ENCODE measurements at regions not wholly inside any gene's neighbourhood (a gene's known extent, or its start where the extent isn't known, plus 50 kb on each side); places are given as distances from the start of the nearest gene placed in this dataset.

DNA sequence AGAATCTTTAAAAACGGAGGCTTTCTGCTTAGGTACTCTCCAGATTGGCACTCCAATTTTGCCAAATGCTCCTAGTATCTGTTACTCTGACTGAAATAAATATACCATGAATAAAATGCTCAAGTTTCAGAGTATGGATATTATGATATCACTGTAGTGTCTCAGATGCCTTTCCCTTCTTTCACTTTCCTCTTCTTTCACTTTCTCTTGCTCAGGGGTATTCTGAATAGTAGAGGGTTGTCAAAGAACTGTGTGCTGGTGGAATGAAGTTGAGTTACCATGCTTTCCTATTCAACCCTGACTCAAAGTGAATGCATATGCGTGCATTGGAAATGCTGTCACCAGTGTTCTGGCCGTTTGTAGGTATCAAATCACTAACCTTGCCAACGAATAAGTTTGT is 1015.2 kb upstream of the FANCL start:
- TF ChIP-seq, protein P1, sequence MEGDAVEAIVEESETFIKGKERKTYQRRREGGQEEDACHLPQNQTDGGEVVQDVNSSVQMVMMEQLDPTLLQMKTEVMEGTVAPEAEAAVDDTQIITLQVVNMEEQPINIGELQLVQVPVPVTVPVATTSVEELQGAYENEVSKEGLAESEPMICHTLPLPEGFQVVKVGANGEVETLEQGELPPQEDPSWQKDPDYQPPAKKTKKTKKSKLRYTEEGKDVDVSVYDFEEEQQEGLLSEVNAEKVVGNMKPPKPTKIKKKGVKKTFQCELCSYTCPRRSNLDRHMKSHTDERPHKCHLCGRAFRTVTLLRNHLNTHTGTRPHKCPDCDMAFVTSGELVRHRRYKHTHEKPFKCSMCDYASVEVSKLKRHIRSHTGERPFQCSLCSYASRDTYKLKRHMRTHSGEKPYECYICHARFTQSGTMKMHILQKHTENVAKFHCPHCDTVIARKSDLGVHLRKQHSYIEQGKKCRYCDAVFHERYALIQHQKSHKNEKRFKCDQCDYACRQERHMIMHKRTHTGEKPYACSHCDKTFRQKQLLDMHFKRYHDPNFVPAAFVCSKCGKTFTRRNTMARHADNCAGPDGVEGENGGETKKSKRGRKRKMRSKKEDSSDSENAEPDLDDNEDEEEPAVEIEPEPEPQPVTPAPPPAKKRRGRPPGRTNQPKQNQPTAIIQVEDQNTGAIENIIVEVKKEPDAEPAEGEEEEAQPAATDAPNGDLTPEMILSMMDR (IDR thresholded peaks at IDR 0.05; ENCODE audit: low read length) = no peak
- no peak for TF ChIP-seq EZH2 (optimal IDR thresholded peaks at IDR 0.05; ENCODE audit: low read depth, low read length)
- TF ChIP-seq EZH2phosphoT487 (IDR thresholded peaks at IDR 0.05; ENCODE audit: low read length) = no peak

Data from MM.1S (cell line).